ENCODE measurements at regions not wholly inside any gene's neighbourhood (a gene's known extent, or its start where the extent isn't known, plus 50 kb on each side); places are given as distances from the start of the nearest gene placed in this dataset.

DNA sequence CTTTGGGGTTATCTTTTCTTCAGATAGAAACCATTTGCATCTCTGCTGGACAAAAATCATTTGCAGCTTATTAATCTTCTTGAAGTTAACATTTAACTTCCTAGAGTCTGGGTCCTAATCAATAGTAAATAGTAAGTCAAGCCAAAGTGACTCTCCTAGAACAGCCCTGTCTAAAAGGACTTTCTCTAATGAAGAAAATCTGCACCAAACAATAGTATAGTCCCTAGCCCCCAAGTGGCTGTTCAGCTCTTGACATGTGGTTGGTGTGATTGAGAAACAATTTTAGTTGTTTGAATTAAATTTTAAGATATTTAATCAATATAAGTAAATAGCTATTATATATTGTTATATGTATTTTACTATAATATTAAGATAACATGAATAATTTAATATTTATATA is 64.6 kb upstream of the SHB start:
- DNase-seq: no peak
- H3K9me2 ChIP-seq (ENCODE audit: insufficient read depth): no peaks in the 10 kb centered on the region
- no peaks in the 10 kb centered on the region for H3K9me3 ChIP-seq (ENCODE audit: low read depth)
- H3K79me2 ChIP-seq (ENCODE audit: insufficient read depth): no peaks in the 10 kb centered on the region
- H3K4me3 ChIP-seq: no peak overlapping the region
- in situ Hi-C loops (cut with MboI): loop anchor here (5.0 kb wide), 1 partner anchor 36 kb away; no protein-coding TSS in a partner anchor
- TF ChIP-seq EZH2 (IDR thresholded peaks at IDR 0.05; ENCODE audit: insufficient read depth, poor library complexity, severe bottlenecking) (no peak), EZH2phosphoT487 (IDR thresholded peaks at IDR 0.05; ENCODE audit: insufficient read depth, low read depth) (no peak)
- H3K4me1 ChIP-seq (ENCODE audit: insufficient read depth): no peaks in the 10 kb centered on the region
- no peak overlapping the region for H3K9ac ChIP-seq
- H3F3A ChIP-seq (ENCODE audit: insufficient read depth): no peaks in the 10 kb centered on the region
- H3K4me2 ChIP-seq (ENCODE audit: unreplicated experiment): no peak overlapping the region
- H3K36me3 ChIP-seq (ENCODE audit: low read depth): no peaks in the 10 kb centered on the region
- peaks cover 35% of the 10 kb centered on the region for H3K27me3 ChIP-seq (replicated peaks; ENCODE audit: insufficient read depth)
- H2AFZ ChIP-seq: no peak overlapping the region
- no peaks in the 10 kb centered on the region for H4K20me1 ChIP-seq (ENCODE audit: insufficient read depth)
- H3K27ac ChIP-seq: no peak overlapping the region

- Histone ChIP-seq H3K36me3 (ENCODE audit: low read depth) (no peaks in the 10 kb centered on the region), H2AFZ (no peak overlapping the region), H3K27ac (no peak overlapping the region), H3K4me1 (ENCODE audit: insufficient read depth) (no peaks in the 10 kb centered on the region), H4K20me1 (ENCODE audit: insufficient read depth) (no peaks in the 10 kb centered on the region), H3K27me3 (replicated peaks; ENCODE audit: insufficient read depth) (peaks cover 33% of the 10 kb centered on the region), H3K4me3 (no peak overlapping the region), H3K79me2 (ENCODE audit: insufficient read depth) (no peaks in the 10 kb centered on the region), H3K9me2 (ENCODE audit: insufficient read depth) (no peaks in the 10 kb centered on the region), H3K9ac (no peak overlapping the region), H3K4me2 (ENCODE audit: unreplicated experiment) (no peak overlapping the region), H3K9me3 (ENCODE audit: low read depth) (no peaks in the 10 kb centered on the region), H3F3A (ENCODE audit: insufficient read depth) (no peaks in the 10 kb centered on the region)
- in situ Hi-C loops (cut with MboI): loop anchor here (5.0 kb wide), 1 partner anchor 36 kb away; no protein-coding TSS in a partner anchor
- 80 to 83% methylated on average over 5 of the region's 5 CpGs for WGBS, 2 experiments (ENCODE audit: low coverage in 1 of 2, low lambda C conversion rate in 2 of 2, missing lambda C conversion rate in 2 of 2)
- DNase-seq: no peak
- no peak for TF ChIP-seq EZH2phosphoT487 (IDR thresholded peaks at IDR 0.05; ENCODE audit: insufficient read depth, low read depth)
- TF ChIP-seq EZH2 (IDR thresholded peaks at IDR 0.05; ENCODE audit: insufficient read depth, poor library complexity, severe bottlenecking): no peak
Measured at GRCh38 chr9:38132956-38133355, 63.9 kb upstream of the SHB start.

DNA sequence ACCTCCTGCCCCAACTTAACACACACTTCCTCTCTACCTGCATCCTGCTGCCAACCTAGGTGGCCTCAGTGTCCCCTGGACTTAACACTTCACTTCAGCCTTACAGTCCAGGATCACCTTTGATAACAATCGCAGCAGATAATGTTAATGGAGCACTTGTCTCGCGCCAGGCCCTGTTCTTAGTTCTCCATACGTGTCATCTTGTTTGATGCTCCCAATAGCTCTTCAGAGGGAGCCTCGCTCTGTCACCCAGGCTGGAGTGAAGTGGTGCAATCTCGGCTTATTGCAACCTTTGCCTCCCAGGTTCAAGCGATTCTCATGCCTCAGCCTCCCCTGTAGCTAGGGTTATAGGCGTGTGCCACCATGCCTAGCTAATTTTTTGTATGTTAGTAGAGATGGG is 62.7 kb upstream of the SHB start:
- Histone ChIP-seq H3K9me3 (ENCODE audit: low read depth) (no peaks in the 10 kb centered on the region), H3K4me3 (no peak overlapping the region), H3K36me3 (ENCODE audit: low read depth) (no peaks in the 10 kb centered on the region), H3K27me3 (replicated peaks; ENCODE audit: insufficient read depth) (peaks cover 33% of the 10 kb centered on the region), H3K79me2 (ENCODE audit: insufficient read depth) (no peaks in the 10 kb centered on the region), H3K9ac (no peak overlapping the region), H3K4me1 (ENCODE audit: insufficient read depth) (no peaks in the 10 kb centered on the region), H3K27ac (no peak overlapping the region), H2AFZ (no peak overlapping the region), H3F3A (ENCODE audit: insufficient read depth) (no peaks in the 10 kb centered on the region), H4K20me1 (ENCODE audit: insufficient read depth) (no peaks in the 10 kb centered on the region), H3K9me2 (ENCODE audit: insufficient read depth) (no peaks in the 10 kb centered on the region), H3K4me2 (ENCODE audit: unreplicated experiment) (no peak overlapping the region)
- no peak for DNase-seq
- in situ Hi-C loops (cut with MboI): loop anchor here (5.0 kb wide), 1 partner anchor 34 kb away; no protein-coding TSS in a partner anchor
- WGBS, 2 experiments (ENCODE audit: low coverage in 1 of 2, low lambda C conversion rate in 2 of 2, missing lambda C conversion rate in 2 of 2): 59 to 62% methylated on average over 8 of the region's 8 CpGs
- TF ChIP-seq EZH2 (IDR thresholded peaks at IDR 0.05; ENCODE audit: insufficient read depth, poor library complexity, severe bottlenecking): no peak
- no peak for TF ChIP-seq EZH2phosphoT487 (IDR thresholded peaks at IDR 0.05; ENCODE audit: insufficient read depth, low read depth)

DNA sequence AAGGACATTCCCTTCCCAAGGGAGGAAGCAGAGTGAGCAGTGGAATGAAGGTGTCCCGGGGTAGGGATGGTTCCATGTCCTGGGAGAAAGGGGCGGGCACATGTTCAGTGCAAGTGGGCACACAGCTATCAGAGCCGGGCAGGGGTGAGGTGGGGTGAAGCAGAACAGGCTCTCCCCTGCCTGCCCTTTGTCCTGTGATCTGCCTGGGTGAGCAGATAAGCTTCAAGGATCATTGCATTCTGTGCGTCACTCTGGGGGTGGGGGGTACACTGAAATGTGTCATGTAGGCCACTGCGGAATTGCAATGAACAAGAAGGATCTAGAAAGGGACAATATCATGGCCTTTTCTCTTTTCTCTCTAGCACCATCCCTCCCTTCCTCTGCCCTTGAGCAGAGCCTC is 61.7 kb upstream of the SHB start:
- H3F3A ChIP-seq (ENCODE audit: insufficient read depth): no peaks in the 10 kb centered on the region
- in situ Hi-C loops (cut with MboI): loop anchor here (5.0 kb wide), 1 partner anchor 33 kb away; no protein-coding TSS in a partner anchor
- H3K9ac ChIP-seq: no peak overlapping the region
- peaks cover 38% of the 10 kb centered on the region for H3K27me3 ChIP-seq (replicated peaks; ENCODE audit: insufficient read depth)
- no peak for DNase-seq
- H3K27ac ChIP-seq: no peak overlapping the region
- no peaks in the 10 kb centered on the region for H3K79me2 ChIP-seq (ENCODE audit: insufficient read depth)
- H3K4me2 ChIP-seq (ENCODE audit: unreplicated experiment): no peak overlapping the region
- H2AFZ ChIP-seq: no peak overlapping the region
- no peaks in the 10 kb centered on the region for H4K20me1 ChIP-seq (ENCODE audit: insufficient read depth)
- H3K4me1 ChIP-seq (ENCODE audit: insufficient read depth): no peaks in the 10 kb centered on the region
- H3K9me3 ChIP-seq (ENCODE audit: low read depth): no peaks in the 10 kb centered on the region
- WGBS, 2 experiments (ENCODE audit: low coverage in 1 of 2, low lambda C conversion rate in 2 of 2, missing lambda C conversion rate in 2 of 2): 65 to 74% methylated on average over 5 of the region's 5 CpGs
- H3K9me2 ChIP-seq (ENCODE audit: insufficient read depth): no peaks in the 10 kb centered on the region
- H3K4me3 ChIP-seq: no peak overlapping the region
- H3K36me3 ChIP-seq (ENCODE audit: low read depth): no peaks in the 10 kb centered on the region
- no peak for TF ChIP-seq EZH2phosphoT487 (IDR thresholded peaks at IDR 0.05; ENCODE audit: insufficient read depth, low read depth)
- TF ChIP-seq EZH2 (IDR thresholded peaks at IDR 0.05; ENCODE audit: insufficient read depth, poor library complexity, severe bottlenecking): no peak

GRCh38 chr9:38129366-38129765 is 60.3 kb upstream of the SHB start:
- Histone ChIP-seq H3K79me2 (ENCODE audit: insufficient read depth) (no peaks in the 10 kb centered on the region), H2AFZ (no peak overlapping the region), H3K4me2 (ENCODE audit: unreplicated experiment) (no peak overlapping the region), H3K36me3 (ENCODE audit: low read depth) (no peaks in the 10 kb centered on the region), H3K4me3 (no peak overlapping the region), H4K20me1 (ENCODE audit: insufficient read depth) (no peaks in the 10 kb centered on the region), H3K9me2 (ENCODE audit: insufficient read depth) (no peaks in the 10 kb centered on the region), H3K27me3 (replicated peaks; ENCODE audit: insufficient read depth) (peaks cover 28% of the 10 kb centered on the region), H3K9me3 (ENCODE audit: low read depth) (no peaks in the 10 kb centered on the region), H3F3A (ENCODE audit: insufficient read depth) (no peaks in the 10 kb centered on the region), H3K4me1 (ENCODE audit: insufficient read depth) (no peaks in the 10 kb centered on the region), H3K27ac (no peak overlapping the region), H3K9ac (no peak overlapping the region)
- in situ Hi-C loops (cut with MboI): no loop called here
- TF ChIP-seq EZH2 (IDR thresholded peaks at IDR 0.05; ENCODE audit: insufficient read depth, poor library complexity, severe bottlenecking): no peak
- no peak for TF ChIP-seq EZH2phosphoT487 (IDR thresholded peaks at IDR 0.05; ENCODE audit: insufficient read depth, low read depth)
- DNase-seq: no peak
- whole genome bisulfite sequencing, 2 experiments (ENCODE audit: low coverage in 1 of 2, low lambda C conversion rate in 2 of 2, missing lambda C conversion rate in 2 of 2): 66 to 72% methylated on average over 6 of the region's 6 CpGs
